ENCODE measurements at regions not wholly inside any gene's neighbourhood (a gene's known extent, or its start where the extent isn't known, plus 50 kb on each side); places are given as distances from the start of the nearest gene placed in this dataset.

- H3K9me3 ChIP-seq, result no peaks in the 10 kb centered on the region
- intact Hi-C loops (cut with DNase I; ENCODE audit: low total_unique reads) (no loop called here), in situ Hi-C loops (cut with MboI; ENCODE audit: low pct_ligation_motif_present in 1 of 4, low pct_unique_long_range_greater_than_20kb in 1 of 4, low sequenced_read_pairs in 3 of 4) (loop anchor here in 1 of 4 donors (25.0 kb wide), 1 partner anchor 365 kb away; no protein-coding TSS in a partner anchor)
These were observed 62.3 kb upstream of the SLC25A33 start for GRCh38 chr1:9476790-9477463.

GRCh38 chr1:9477535-9477934 lies 61.7 kb upstream of the SLC25A33 start:
- WGBS, 2 donors (ENCODE audit: low coverage in 1 of 2), result 86 to 91% methylated on average over 4 of the region's 4 CpGs
- DNase-seq, result no peak
- peaks cover 0 to 8% (median 3%) of the 10 kb centered on the region in 4 donors for H3K4me1 ChIP-seq
- H3K9me3 ChIP-seq, result no peaks in the 10 kb centered on the region
- no peak for TF ChIP-seq POLR2AphosphoS5 (IDR thresholded peaks at IDR 0.05)
- no peak for TF ChIP-seq CTCF (IDR thresholded peaks at IDR 0.05)
- no peak for TF ChIP-seq EP300 (IDR thresholded peaks at IDR 0.05; ENCODE audit: low read depth)
- no peak for TF ChIP-seq POLR2A (IDR thresholded peaks at IDR 0.05)
- H3K4me3 ChIP-seq, result no peak overlapping the region
- no peak overlapping the region for H3K27ac ChIP-seq
- intact Hi-C loops (cut with DNase I; ENCODE audit: low total_unique reads) (no loop called here), in situ Hi-C loops (cut with MboI; ENCODE audit: low pct_ligation_motif_present in 1 of 4, low pct_unique_long_range_greater_than_20kb in 1 of 4, low sequenced_read_pairs in 3 of 4) (loop anchor here in 1 of 4 donors (25.0 kb wide), 1 partner anchor 365 kb away; no protein-coding TSS in a partner anchor)
- no peaks in the 10 kb centered on the region for H3K36me3 ChIP-seq
- no peaks in the 10 kb centered on the region for H3K27me3 ChIP-seq

More at GRCh38 chr1:9476790-9477463, 62.3 kb upstream of the SLC25A33 start:
- 77 to 100% methylated on average over 1 to 4 of the region's 4 CpGs for WGBS, 2 donors (ENCODE audit: low coverage in 1 of 2)
- no peaks in the 10 kb centered on the region for H3K36me3 ChIP-seq
- no peak overlapping the region for H3K4me3 ChIP-seq
- no peak for DNase-seq
- peaks cover 4% of the 10 kb centered on the region for H3K27me3 ChIP-seq
- no peak overlapping the region for H3K27ac ChIP-seq
- peaks cover 0 to 13% (median 3%) of the 10 kb centered on the region in 4 donors for H3K4me1 ChIP-seq
- no peak for TF ChIP-seq POLR2A (IDR thresholded peaks at IDR 0.05)
- no peak for TF ChIP-seq POLR2AphosphoS5 (IDR thresholded peaks at IDR 0.05)
- TF ChIP-seq EP300 (IDR thresholded peaks at IDR 0.05; ENCODE audit: low read depth), result no peak
- no peak for TF ChIP-seq CTCF (IDR thresholded peaks at IDR 0.05)

GRCh38 chr1:9478021-9478420 lies 61.2 kb upstream of the SLC25A33 start:
- no peak for DNase-seq
- Histone ChIP-seq H3K36me3 (no peaks in the 10 kb centered on the region), H3K27me3 (no peaks in the 10 kb centered on the region), H3K4me3 (no peak overlapping the region), H3K27ac (no peak overlapping the region), H3K9me3 (no peaks in the 10 kb centered on the region), H3K4me1 (peaks cover 0 to 3% (median 1%) of the 10 kb centered on the region in 4 donors)
- TF ChIP-seq EP300 (IDR thresholded peaks at IDR 0.05; ENCODE audit: low read depth) (no peak), POLR2AphosphoS5 (IDR thresholded peaks at IDR 0.05) (no peak), CTCF (IDR thresholded peaks at IDR 0.05) (no peak), POLR2A (IDR thresholded peaks at IDR 0.05) (no peak)
- intact Hi-C loops (cut with DNase I; ENCODE audit: low total_unique reads), result loop anchor here (2.0 kb wide), 1 partner anchor 79 kb away; no protein-coding TSS in a partner anchor
- 91 to 100% methylated on average over 3 to 6 of the region's 6 CpGs for WGBS, 2 donors (ENCODE audit: low coverage in 1 of 2)
- in situ Hi-C loops (cut with MboI; ENCODE audit: low pct_ligation_motif_present in 1 of 4, low pct_unique_long_range_greater_than_20kb in 1 of 4, low sequenced_read_pairs in 3 of 4), result loop anchor here in 1 of 4 donors (25.0 kb wide), 1 partner anchor 366 kb away; no protein-coding TSS in a partner anchor

GRCh38 chr1:9481048-9481447 lies 58.2 kb upstream of the SLC25A33 start:
- Histone ChIP-seq H3K27ac (no peak overlapping the region), H3K27me3 (no peaks in the 10 kb centered on the region), H3K36me3 (no peaks in the 10 kb centered on the region), H3K4me3 (no peak overlapping the region), H3K9me3 (no peaks in the 10 kb centered on the region), H3K4me1 (no peaks in the 10 kb centered on the region)
- 66 to 84% methylated on average over 5 to 6 of the region's 6 CpGs for WGBS, 2 donors (ENCODE audit: low coverage in 1 of 2)
- intact Hi-C loops (cut with DNase I; ENCODE audit: low total_unique reads), result no loop called here
- TF ChIP-seq CTCF (IDR thresholded peaks at IDR 0.05) (no peak), EP300 (IDR thresholded peaks at IDR 0.05; ENCODE audit: low read depth) (no peak), POLR2A (IDR thresholded peaks at IDR 0.05) (no peak), POLR2AphosphoS5 (IDR thresholded peaks at IDR 0.05) (no peak)
- no peak for DNase-seq
- in situ Hi-C loops (cut with MboI; ENCODE audit: low pct_ligation_motif_present in 1 of 4, low pct_unique_long_range_greater_than_20kb in 1 of 4, low sequenced_read_pairs in 3 of 4), result loop anchor here in 1 of 4 donors (10.0 to 25.0 kb wide), 2 partner anchors 196 to 369 kb away; no protein-coding TSS in a partner anchor
